GM23338 (cell line): ENCODE measurements at regions not wholly inside any gene's neighbourhood (a gene's known extent, or its start where the extent isn't known, plus 50 kb on each side); places are given as distances from the start of the nearest gene placed in this dataset.

Experiments used
- CREB1 ChIP-seq: fragments of 250-450 bp; sonication (Bioruptor Pico); IDR thresholded peaks from 2 replicates; pipeline ENCODE4 v1.5.0; 2020; ENCODE audit warnings: low read depth, mild to moderate bottlenecking, moderate library complexity
- EZH2 ChIP-seq: fragments of 200-600 bp; sonication (generic); IDR thresholded peaks from one replicate; pipeline ENCODE4 v1.8.0; 2017; ENCODE audit warnings: antibody characterized with exemption, mild to moderate bottlenecking, low read depth; ENCODE audit not compliant: unreplicated experiment
- EZH2phosphoT487 ChIP-seq: fragments of 200-600 bp; sonication (generic); IDR thresholded peaks from one replicate; pipeline ENCODE4 v1.8.1; 2018; ENCODE audit warnings: antibody characterized with exemption; ENCODE audit not compliant: unreplicated experiment
- JUNB ChIP-seq: IDR thresholded peaks from one replicate; pipeline ENCODE4 v1.6.1; 2016; ENCODE audit warnings: antibody characterized with exemption; ENCODE audit not compliant: unreplicated experiment
- NANOG ChIP-seq: IDR thresholded peaks from 2 replicates; pipeline ENCODE4 v1.6.1; 2016; ENCODE audit warnings: antibody characterized with exemption, borderline replicate concordance
- POLR2AphosphoS5 ChIP-seq: IDR thresholded peaks from 2 replicates; pipeline ENCODE4 v1.6.1; 2016; ENCODE audit warnings: antibody characterized with exemption, low read depth
- STAT1 ChIP-seq: IDR thresholded peaks from one replicate; pipeline ENCODE4 v1.6.1; 2016; ENCODE audit warnings: antibody characterized with exemption; ENCODE audit not compliant: unreplicated experiment
- ZNF114 ChIP-seq: fragments of 250-450 bp; sonication (Bioruptor Pico); IDR thresholded peaks from 2 replicates; pipeline ENCODE4 v1.5.0; 2020; ENCODE audit warnings: mild to moderate bottlenecking, moderate library complexity
- ZNF331 ChIP-seq: fragments of 250-450 bp; sonication (Bioruptor Pico); IDR thresholded peaks from 2 replicates; pipeline ENCODE4 v1.5.0; 2020; ENCODE audit warnings: low read depth, mild to moderate bottlenecking, moderate library complexity
- TF ChIP-seq, protein P1 (sequence below), 2 experiments: fragments of 200-600 bp in 1 of 2; sonication (generic) in 1 of 2; conservative IDR thresholded peaks; 2 replicates each; pipeline versions ENCODE4 v1.5.1 to v1.6.1; 2016 to 2017; ENCODE audit warnings: antibody characterized with exemption in 2 of 2, low read depth in 2 of 2, mild to moderate bottlenecking in 2 of 2, moderate library complexity in 1 of 2
- TF ChIP-seq, protein P2 (sequence below): IDR thresholded peaks from one replicate; pipeline ENCODE4 v1.6.1; 2018; ENCODE audit warnings: antibody characterized with exemption; ENCODE audit not compliant: unreplicated experiment

GRCh38 chr2:105588581-105588980, 156.1 kb upstream of the NCK2 start:
- TF ChIP-seq, protein P1, sequence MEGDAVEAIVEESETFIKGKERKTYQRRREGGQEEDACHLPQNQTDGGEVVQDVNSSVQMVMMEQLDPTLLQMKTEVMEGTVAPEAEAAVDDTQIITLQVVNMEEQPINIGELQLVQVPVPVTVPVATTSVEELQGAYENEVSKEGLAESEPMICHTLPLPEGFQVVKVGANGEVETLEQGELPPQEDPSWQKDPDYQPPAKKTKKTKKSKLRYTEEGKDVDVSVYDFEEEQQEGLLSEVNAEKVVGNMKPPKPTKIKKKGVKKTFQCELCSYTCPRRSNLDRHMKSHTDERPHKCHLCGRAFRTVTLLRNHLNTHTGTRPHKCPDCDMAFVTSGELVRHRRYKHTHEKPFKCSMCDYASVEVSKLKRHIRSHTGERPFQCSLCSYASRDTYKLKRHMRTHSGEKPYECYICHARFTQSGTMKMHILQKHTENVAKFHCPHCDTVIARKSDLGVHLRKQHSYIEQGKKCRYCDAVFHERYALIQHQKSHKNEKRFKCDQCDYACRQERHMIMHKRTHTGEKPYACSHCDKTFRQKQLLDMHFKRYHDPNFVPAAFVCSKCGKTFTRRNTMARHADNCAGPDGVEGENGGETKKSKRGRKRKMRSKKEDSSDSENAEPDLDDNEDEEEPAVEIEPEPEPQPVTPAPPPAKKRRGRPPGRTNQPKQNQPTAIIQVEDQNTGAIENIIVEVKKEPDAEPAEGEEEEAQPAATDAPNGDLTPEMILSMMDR (conservative IDR thresholded peaks at IDR 0.05; ENCODE audit: low read depth in 2 of 2): no peak
- TF ChIP-seq POLR2AphosphoS5 (no peak), EZH2 (no peak), JUNB (no peak), CREB1 (CRISPR knock-in tag) (no peak), EZH2phosphoT487 (no peak), NANOG (no peak), ZNF114 (CRISPR knock-in tag) (no peak), ZNF331 (CRISPR knock-in tag) (no peak), STAT1 (no peak)
- TF ChIP-seq, protein P2, sequence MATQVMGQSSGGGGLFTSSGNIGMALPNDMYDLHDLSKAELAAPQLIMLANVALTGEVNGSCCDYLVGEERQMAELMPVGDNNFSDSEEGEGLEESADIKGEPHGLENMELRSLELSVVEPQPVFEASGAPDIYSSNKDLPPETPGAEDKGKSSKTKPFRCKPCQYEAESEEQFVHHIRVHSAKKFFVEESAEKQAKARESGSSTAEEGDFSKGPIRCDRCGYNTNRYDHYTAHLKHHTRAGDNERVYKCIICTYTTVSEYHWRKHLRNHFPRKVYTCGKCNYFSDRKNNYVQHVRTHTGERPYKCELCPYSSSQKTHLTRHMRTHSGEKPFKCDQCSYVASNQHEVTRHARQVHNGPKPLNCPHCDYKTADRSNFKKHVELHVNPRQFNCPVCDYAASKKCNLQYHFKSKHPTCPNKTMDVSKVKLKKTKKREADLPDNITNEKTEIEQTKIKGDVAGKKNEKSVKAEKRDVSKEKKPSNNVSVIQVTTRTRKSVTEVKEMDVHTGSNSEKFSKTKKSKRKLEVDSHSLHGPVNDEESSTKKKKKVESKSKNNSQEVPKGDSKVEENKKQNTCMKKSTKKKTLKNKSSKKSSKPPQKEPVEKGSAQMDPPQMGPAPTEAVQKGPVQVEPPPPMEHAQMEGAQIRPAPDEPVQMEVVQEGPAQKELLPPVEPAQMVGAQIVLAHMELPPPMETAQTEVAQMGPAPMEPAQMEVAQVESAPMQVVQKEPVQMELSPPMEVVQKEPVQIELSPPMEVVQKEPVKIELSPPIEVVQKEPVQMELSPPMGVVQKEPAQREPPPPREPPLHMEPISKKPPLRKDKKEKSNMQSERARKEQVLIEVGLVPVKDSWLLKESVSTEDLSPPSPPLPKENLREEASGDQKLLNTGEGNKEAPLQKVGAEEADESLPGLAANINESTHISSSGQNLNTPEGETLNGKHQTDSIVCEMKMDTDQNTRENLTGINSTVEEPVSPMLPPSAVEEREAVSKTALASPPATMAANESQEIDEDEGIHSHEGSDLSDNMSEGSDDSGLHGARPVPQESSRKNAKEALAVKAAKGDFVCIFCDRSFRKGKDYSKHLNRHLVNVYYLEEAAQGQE: no peak
